Liver (tissue), 8 donors: ENCODE measurements at regions not wholly inside any gene's neighbourhood (a gene's known extent, or its start where the extent isn't known, plus 50 kb on each side); places are given as distances from the start of the nearest gene placed in this dataset.

Source experiments
- DNase-seq: peaks from one replicate; pipeline ENCODE4 v3.0.0-alpha.2; 2017; ENCODE audit warnings: low spot score
- H3K27ac ChIP-seq, 2 donors: one replicate each; pipeline ENCODE4 v1.7.0; 2013; ENCODE audit warnings: inconsistent platforms in 2 of 2, low read length in 2 of 2, control low read depth in 1 of 2, low read depth in 1 of 2, mild to moderate bottlenecking in 1 of 2
- H3K27me3 ChIP-seq, 4 donors: one replicate each; pipeline versions ENCODE4 v1.6.1 to v1.7.0; 2013; ENCODE audit warnings: low read length in 3 of 4, inconsistent platforms in 1 of 4, mild to moderate bottlenecking in 1 of 4, moderate library complexity in 1 of 4; ENCODE audit not compliant: control insufficient read depth in 4 of 4, insufficient read depth in 4 of 4
- H3K36me3 ChIP-seq, 4 donors: one replicate each; pipeline versions ENCODE4 v1.6.1 to v1.7.0; 2013; ENCODE audit warnings: low read length in 3 of 4, mild to moderate bottlenecking in 3 of 4, low read depth in 1 of 4, moderate library complexity in 1 of 4; ENCODE audit not compliant: control insufficient read depth in 4 of 4, insufficient read depth in 3 of 4
- H3K4me1 ChIP-seq, 4 donors: one replicate each; pipeline versions ENCODE4 v1.6.1 to v1.7.0; 2013; ENCODE audit warnings: low read length in 3 of 4, mild to moderate bottlenecking in 3 of 4, moderate library complexity in 1 of 4; ENCODE audit not compliant: control insufficient read depth in 4 of 4, insufficient read depth in 4 of 4
- H3K4me3 ChIP-seq, 3 donors: one replicate each; pipeline versions ENCODE4 v1.6.1 to v1.7.0; 2013; ENCODE audit warnings: low read length in 3 of 3, control low read depth in 1 of 3, low read depth in 1 of 3, mild to moderate bottlenecking in 1 of 3
- H3K9ac ChIP-seq, 2 donors: one replicate each; pipeline ENCODE4 v1.7.0; 2013; ENCODE audit warnings: low read length in 2 of 2, mild to moderate bottlenecking in 2 of 2, moderate library complexity in 2 of 2, control low read depth in 1 of 2, low read depth in 1 of 2
- H3K9me3 ChIP-seq, 4 donors: one replicate each; pipeline versions ENCODE4 v1.6.1 to v1.7.0; 2013; ENCODE audit warnings: low read length in 3 of 4; ENCODE audit not compliant: control insufficient read depth in 4 of 4
- EGR1 ChIP-seq, 2 donors: IDR thresholded peaks; 2 replicates each; pipeline ENCODE4 v1.6.1; 2016 to 2018; ENCODE audit warnings: antibody characterized with exemption in 2 of 2, low read depth in 2 of 2
- FOXA1 ChIP-seq: IDR thresholded peaks from 2 replicates; pipeline ENCODE4 v1.6.1; 2016; ENCODE audit warnings: antibody characterized with exemption
- FOXA2 ChIP-seq: IDR thresholded peaks from 2 replicates; pipeline ENCODE4 v1.6.1; 2016; ENCODE audit warnings: antibody characterized with exemption
- GABPA ChIP-seq, 2 donors: IDR thresholded peaks in 1 of 2; conservative IDR thresholded peaks in 1 of 2; 2 replicates each; pipeline ENCODE4 v1.6.1; 2016; ENCODE audit warnings: antibody characterized with exemption in 2 of 2, mild to moderate bottlenecking in 1 of 2, moderate library complexity in 1 of 2
- HNF4A ChIP-seq, 2 donors: conservative IDR thresholded peaks; 2 replicates each; pipeline ENCODE4 v1.6.1; 2016; ENCODE audit warnings: antibody characterized with exemption in 2 of 2, mild to moderate bottlenecking in 2 of 2
- HNF4G ChIP-seq: IDR thresholded peaks from 2 replicates; pipeline ENCODE4 v1.6.1; 2016; ENCODE audit warnings: antibody characterized with exemption
- JUND ChIP-seq, 2 donors: IDR thresholded peaks; 2 replicates each; pipeline ENCODE4 v1.6.1; 2016; ENCODE audit warnings: antibody characterized with exemption in 2 of 2
- NR2F2 ChIP-seq: IDR thresholded peaks from 2 replicates; pipeline ENCODE4 v1.6.1; 2016; ENCODE audit warnings: antibody characterized with exemption
- RAD21 ChIP-seq, 2 donors: IDR thresholded peaks; 2 replicates each; pipeline ENCODE4 v1.6.1; 2016; ENCODE audit warnings: antibody characterized with exemption in 2 of 2, mild to moderate bottlenecking in 2 of 2
- RXRA ChIP-seq, 2 donors: IDR thresholded peaks; 2 replicates each; pipeline ENCODE4 v1.6.1; 2017 to 2018; ENCODE audit warnings: antibody characterized with exemption in 2 of 2, mild to moderate bottlenecking in 1 of 2
- SP1 ChIP-seq: IDR thresholded peaks from 2 replicates; pipeline ENCODE4 v1.6.1; 2018; ENCODE audit warnings: antibody characterized with exemption, mild to moderate bottlenecking
- TAF1 ChIP-seq: conservative IDR thresholded peaks from 2 replicates; pipeline ENCODE4 v1.6.1; 2016; ENCODE audit warnings: antibody characterized with exemption, mild to moderate bottlenecking
- YY1 ChIP-seq: IDR thresholded peaks from 2 replicates; pipeline ENCODE4 v1.6.1; 2016; ENCODE audit warnings: antibody characterized with exemption, mild to moderate bottlenecking
- whole genome bisulfite sequencing: extraction: QIAGEN DNeasy Blood & Tissue Kit; methylation state at CpG from one replicate; pipeline ENCODE4 v1.1.7; 2013; 5-methylcytosine and 5-hydroxymethylcytosine counted together
- TF ChIP-seq, protein P1 (sequence below): fragments of 150-350 bp; IDR thresholded peaks from 2 replicates; pipeline ENCODE4 v1.5.1; 2017; ENCODE audit warnings: improper control_type of control experiment, low read depth, low read length; ENCODE audit not compliant: missing input control
- TF ChIP-seq, protein P2 (sequence below): IDR thresholded peaks from 2 replicates; pipeline ENCODE4 v1.6.1; 2016; ENCODE audit warnings: antibody characterized with exemption
- TF ChIP-seq, protein P3 (sequence below): IDR thresholded peaks from 2 replicates; pipeline ENCODE4 v1.6.1; 2016; ENCODE audit warnings: antibody characterized with exemption
- TF ChIP-seq, protein P4 (sequence below): IDR thresholded peaks from 2 replicates; pipeline ENCODE4 v1.6.1; 2016; ENCODE audit warnings: antibody characterized with exemption, mild to moderate bottlenecking
- TF ChIP-seq, protein P5 (sequence below): IDR thresholded peaks from 2 replicates; pipeline ENCODE4 v1.6.1; 2016; ENCODE audit warnings: antibody characterized with exemption
- donor health status: healthy.
- donor health status: healthy.
- donor health status: healthy.
- donor health status: healthy.
- donor health status: healthy.

DNA sequence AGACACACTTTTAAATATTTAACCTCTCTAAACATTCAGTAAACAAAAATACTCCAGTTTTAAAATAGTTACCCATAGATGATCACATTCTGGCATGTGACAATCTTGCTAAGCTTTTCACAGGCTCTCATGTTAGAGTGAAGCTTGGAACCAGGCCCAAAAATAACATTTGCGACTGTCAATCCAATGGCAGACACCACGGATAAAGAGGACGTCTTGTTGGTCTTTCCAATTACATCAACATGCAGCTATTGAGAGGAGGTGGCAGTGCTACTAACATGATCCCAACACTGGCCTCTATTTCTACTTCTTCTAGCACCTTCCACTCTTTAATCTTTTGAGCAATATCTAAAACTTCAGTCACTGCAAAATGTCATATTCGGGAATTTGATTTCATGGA, 970.8 kb upstream of the TENM3 start:
- no peak overlapping the region for H3K27ac ChIP-seq
- no peak for DNase-seq
- no peaks in the 10 kb centered on the region for H3K36me3 ChIP-seq
- no peak overlapping the region for H3K4me3 ChIP-seq
- H3K4me1 ChIP-seq, result peaks cover 0 to 1% (median 0%) of the 10 kb centered on the region in 4 donors
- TF ChIP-seq, protein P1, sequence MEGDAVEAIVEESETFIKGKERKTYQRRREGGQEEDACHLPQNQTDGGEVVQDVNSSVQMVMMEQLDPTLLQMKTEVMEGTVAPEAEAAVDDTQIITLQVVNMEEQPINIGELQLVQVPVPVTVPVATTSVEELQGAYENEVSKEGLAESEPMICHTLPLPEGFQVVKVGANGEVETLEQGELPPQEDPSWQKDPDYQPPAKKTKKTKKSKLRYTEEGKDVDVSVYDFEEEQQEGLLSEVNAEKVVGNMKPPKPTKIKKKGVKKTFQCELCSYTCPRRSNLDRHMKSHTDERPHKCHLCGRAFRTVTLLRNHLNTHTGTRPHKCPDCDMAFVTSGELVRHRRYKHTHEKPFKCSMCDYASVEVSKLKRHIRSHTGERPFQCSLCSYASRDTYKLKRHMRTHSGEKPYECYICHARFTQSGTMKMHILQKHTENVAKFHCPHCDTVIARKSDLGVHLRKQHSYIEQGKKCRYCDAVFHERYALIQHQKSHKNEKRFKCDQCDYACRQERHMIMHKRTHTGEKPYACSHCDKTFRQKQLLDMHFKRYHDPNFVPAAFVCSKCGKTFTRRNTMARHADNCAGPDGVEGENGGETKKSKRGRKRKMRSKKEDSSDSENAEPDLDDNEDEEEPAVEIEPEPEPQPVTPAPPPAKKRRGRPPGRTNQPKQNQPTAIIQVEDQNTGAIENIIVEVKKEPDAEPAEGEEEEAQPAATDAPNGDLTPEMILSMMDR, result no peak
- TF ChIP-seq TAF1, result no peak
- TF ChIP-seq HNF4A (conservative IDR thresholded peaks at IDR 0.05), result no peak
- no peak for TF ChIP-seq RXRA (IDR thresholded peaks at IDR 0.05)
- TF ChIP-seq, protein P2, sequence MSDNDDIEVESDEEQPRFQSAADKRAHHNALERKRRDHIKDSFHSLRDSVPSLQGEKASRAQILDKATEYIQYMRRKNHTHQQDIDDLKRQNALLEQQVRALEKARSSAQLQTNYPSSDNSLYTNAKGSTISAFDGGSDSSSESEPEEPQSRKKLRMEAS, result no peak
- TF ChIP-seq NR2F2, result no peak
- no peak for TF ChIP-seq FOXA1
- no peak for TF ChIP-seq HNF4G
- no peak for TF ChIP-seq FOXA2
- no peak for TF ChIP-seq RAD21 (IDR thresholded peaks at IDR 0.05)
- TF ChIP-seq GABPA (IDR thresholded peaks at IDR 0.05 in 1 of 2, conservative IDR thresholded peaks at IDR 0.05 in 1 of 2), result no peak
- TF ChIP-seq, protein P3, sequence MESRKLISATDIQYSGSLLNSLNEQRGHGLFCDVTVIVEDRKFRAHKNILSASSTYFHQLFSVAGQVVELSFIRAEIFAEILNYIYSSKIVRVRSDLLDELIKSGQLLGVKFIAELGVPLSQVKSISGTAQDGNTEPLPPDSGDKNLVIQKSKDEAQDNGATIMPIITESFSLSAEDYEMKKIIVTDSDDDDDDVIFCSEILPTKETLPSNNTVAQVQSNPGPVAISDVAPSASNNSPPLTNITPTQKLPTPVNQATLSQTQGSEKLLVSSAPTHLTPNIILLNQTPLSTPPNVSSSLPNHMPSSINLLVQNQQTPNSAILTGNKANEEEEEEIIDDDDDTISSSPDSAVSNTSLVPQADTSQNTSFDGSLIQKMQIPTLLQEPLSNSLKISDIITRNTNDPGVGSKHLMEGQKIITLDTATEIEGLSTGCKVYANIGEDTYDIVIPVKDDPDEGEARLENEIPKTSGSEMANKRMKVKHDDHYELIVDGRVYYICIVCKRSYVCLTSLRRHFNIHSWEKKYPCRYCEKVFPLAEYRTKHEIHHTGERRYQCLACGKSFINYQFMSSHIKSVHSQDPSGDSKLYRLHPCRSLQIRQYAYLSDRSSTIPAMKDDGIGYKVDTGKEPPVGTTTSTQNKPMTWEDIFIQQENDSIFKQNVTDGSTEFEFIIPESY, result no peak
- TF ChIP-seq EGR1 (IDR thresholded peaks at IDR 0.05; ENCODE audit: low read depth in 2 of 2), result no peak
- TF ChIP-seq YY1, result no peak
- no peak overlapping the region for H3K9ac ChIP-seq
- peaks cover 0 to 3% (median 0%) of the 10 kb centered on the region in 4 donors for H3K27me3 ChIP-seq
- WGBS, result 76% methylated on average over 4 of the region's 4 CpGs
- no peaks in the 10 kb centered on the region for H3K9me3 ChIP-seq

DNA sequence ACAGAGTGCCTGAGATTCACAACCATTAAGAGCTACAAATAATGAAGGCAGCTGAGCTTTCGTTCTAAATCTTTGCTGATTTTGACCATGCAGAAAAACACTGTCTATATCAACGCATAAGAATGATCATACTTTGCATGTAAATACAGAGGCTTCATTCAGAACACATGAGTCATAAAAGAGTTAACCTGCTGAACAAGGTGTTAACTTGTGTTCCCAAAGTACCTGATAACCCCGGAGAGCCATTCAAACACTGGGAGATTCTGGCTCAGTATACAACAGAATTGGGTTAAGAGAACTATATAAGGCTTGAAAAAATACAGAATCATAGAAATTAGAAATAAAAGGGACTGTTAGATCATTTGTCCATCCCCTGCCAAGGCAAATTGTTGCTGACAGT, 964.3 kb upstream of the TENM3 start:
- Histone ChIP-seq H3K4me3 (no peak overlapping the region), H3K4me1 (peaks cover 0 to 1% (median 0%) of the 10 kb centered on the region in 4 donors), H3K27ac (no peak overlapping the region), H3K36me3 (no peaks in the 10 kb centered on the region), H3K9ac (no peak overlapping the region), H3K27me3 (no peaks in the 10 kb centered on the region), H3K9me3 (peaks cover 0 to 4% (median 0%) of the 10 kb centered on the region in 4 donors)
- WGBS, result 41% methylated on average over 3 of the region's 3 CpGs
- DNase-seq, result no peak
- no peak for TF ChIP-seq RXRA (IDR thresholded peaks at IDR 0.05)
- no peak for TF ChIP-seq FOXA2
- TF ChIP-seq, protein P4, sequence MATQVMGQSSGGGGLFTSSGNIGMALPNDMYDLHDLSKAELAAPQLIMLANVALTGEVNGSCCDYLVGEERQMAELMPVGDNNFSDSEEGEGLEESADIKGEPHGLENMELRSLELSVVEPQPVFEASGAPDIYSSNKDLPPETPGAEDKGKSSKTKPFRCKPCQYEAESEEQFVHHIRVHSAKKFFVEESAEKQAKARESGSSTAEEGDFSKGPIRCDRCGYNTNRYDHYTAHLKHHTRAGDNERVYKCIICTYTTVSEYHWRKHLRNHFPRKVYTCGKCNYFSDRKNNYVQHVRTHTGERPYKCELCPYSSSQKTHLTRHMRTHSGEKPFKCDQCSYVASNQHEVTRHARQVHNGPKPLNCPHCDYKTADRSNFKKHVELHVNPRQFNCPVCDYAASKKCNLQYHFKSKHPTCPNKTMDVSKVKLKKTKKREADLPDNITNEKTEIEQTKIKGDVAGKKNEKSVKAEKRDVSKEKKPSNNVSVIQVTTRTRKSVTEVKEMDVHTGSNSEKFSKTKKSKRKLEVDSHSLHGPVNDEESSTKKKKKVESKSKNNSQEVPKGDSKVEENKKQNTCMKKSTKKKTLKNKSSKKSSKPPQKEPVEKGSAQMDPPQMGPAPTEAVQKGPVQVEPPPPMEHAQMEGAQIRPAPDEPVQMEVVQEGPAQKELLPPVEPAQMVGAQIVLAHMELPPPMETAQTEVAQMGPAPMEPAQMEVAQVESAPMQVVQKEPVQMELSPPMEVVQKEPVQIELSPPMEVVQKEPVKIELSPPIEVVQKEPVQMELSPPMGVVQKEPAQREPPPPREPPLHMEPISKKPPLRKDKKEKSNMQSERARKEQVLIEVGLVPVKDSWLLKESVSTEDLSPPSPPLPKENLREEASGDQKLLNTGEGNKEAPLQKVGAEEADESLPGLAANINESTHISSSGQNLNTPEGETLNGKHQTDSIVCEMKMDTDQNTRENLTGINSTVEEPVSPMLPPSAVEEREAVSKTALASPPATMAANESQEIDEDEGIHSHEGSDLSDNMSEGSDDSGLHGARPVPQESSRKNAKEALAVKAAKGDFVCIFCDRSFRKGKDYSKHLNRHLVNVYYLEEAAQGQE, result no peak
- TF ChIP-seq RAD21 (IDR thresholded peaks at IDR 0.05), result no peak
- TF ChIP-seq, protein P5, sequence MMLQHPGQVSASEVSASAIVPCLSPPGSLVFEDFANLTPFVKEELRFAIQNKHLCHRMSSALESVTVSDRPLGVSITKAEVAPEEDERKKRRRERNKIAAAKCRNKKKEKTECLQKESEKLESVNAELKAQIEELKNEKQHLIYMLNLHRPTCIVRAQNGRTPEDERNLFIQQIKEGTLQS, result no peak
- no peak for TF ChIP-seq YY1
- TF ChIP-seq, protein P3, result no peak
- no peak for TF ChIP-seq SP1
- TF ChIP-seq JUND (IDR thresholded peaks at IDR 0.05), result no peak
- no peak for TF ChIP-seq HNF4G
- no peak for TF ChIP-seq FOXA1
- TF ChIP-seq, protein P1, result no peak
- TF ChIP-seq HNF4A (conservative IDR thresholded peaks at IDR 0.05), result no peak
- TF ChIP-seq EGR1 (IDR thresholded peaks at IDR 0.05; ENCODE audit: low read depth in 2 of 2), result no peak
